ENCODE measurements at regions not wholly inside any gene's neighbourhood (a gene's known extent, or its start where the extent isn't known, plus 50 kb on each side); places are given as distances from the start of the nearest gene placed in this dataset.
A peak's percentile ranks its signal among the peaks of the same experiment; 100 is the strongest.

GRCh38 chr7:12766416-12766815 lies 79.0 kb downstream of the ARL4A start:
- TF ChIP-seq USF1 (IDR thresholded peaks at IDR 0.05) (no peak), RAD21 (IDR thresholded peaks at IDR 0.05; ENCODE audit: low read depth) (no peak), EGR1 (IDR thresholded peaks at IDR 0.05) (no peak), YY1 (IDR thresholded peaks at IDR 0.05; ENCODE audit: low read depth) (no peak), ZBTB7A (IDR thresholded peaks at IDR 0.05; ENCODE audit: low read depth) (no peak), CEBPB (IDR thresholded peaks at IDR 0.05) (no peak), NFIC (IDR thresholded peaks at IDR 0.05) (no peak), TCF12 (IDR thresholded peaks at IDR 0.05; ENCODE audit: low read depth) (no peak), FOXM1 (IDR thresholded peaks at IDR 0.05; ENCODE audit: borderline replicate concordance, low read depth) (no peak), TEAD4 (IDR thresholded peaks at IDR 0.05) (no peak), TAF1 (IDR thresholded peaks at IDR 0.05; ENCODE audit: low read depth) (no peak)

GRCh38 chr7:12768948-12769347 lies 81.5 kb downstream of the ARL4A start:
- TF ChIP-seq TEAD4 (IDR thresholded peaks at IDR 0.05) (no peak), ZBTB7A (IDR thresholded peaks at IDR 0.05; ENCODE audit: low read depth) (no peak), NFIC (IDR thresholded peaks at IDR 0.05) (no peak), YY1 (IDR thresholded peaks at IDR 0.05; ENCODE audit: low read depth) (no peak), FOXM1 (IDR thresholded peaks at IDR 0.05; ENCODE audit: borderline replicate concordance, low read depth) (no peak), TCF12 (IDR thresholded peaks at IDR 0.05; ENCODE audit: low read depth) (no peak), USF1 (IDR thresholded peaks at IDR 0.05) (no peak), EP300 (IDR thresholded peaks at IDR 0.05; ENCODE audit: borderline replicate concordance) (no peak), CEBPB (IDR thresholded peaks at IDR 0.05) (no peak), EGR1 (IDR thresholded peaks at IDR 0.05) (no peak), RAD21 (IDR thresholded peaks at IDR 0.05; ENCODE audit: low read depth) (no peak), CREB1 (IDR thresholded peaks at IDR 0.05; ENCODE audit: low read depth) (no peak), TAF1 (IDR thresholded peaks at IDR 0.05; ENCODE audit: low read depth) (no peak), REST (IDR thresholded peaks at IDR 0.05; ENCODE audit: low read depth) (no peak)
- TF ChIP-seq, protein P1, sequence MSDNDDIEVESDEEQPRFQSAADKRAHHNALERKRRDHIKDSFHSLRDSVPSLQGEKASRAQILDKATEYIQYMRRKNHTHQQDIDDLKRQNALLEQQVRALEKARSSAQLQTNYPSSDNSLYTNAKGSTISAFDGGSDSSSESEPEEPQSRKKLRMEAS (IDR thresholded peaks at IDR 0.05) = no peak

DNA sequence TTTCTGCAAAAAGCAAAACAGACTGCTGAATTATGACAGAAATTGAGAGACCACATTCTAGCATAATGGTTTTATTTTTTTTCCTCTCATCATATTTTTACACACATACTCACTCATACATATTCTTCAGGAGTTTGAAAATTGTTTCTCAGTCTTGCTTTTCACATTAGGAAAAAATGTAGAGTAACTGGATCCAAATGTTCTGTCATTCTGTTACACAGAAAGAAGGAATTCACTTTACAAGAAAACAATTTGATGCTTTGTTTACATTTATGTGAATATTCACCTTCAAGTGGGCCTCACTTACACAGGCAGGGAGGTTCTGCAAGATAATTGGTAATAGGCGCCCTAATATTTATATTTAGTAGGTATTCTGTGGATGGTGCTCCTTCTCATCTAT lies 82.0 kb downstream of the ARL4A start:
- TF ChIP-seq NFIC (IDR thresholded peaks at IDR 0.05) = no peak
- TF ChIP-seq REST (IDR thresholded peaks at IDR 0.05; ENCODE audit: low read depth) = no peak
- no peak for TF ChIP-seq ZBTB7A (IDR thresholded peaks at IDR 0.05; ENCODE audit: low read depth)
- no peak for TF ChIP-seq EGR1 (IDR thresholded peaks at IDR 0.05)
- no peak for TF ChIP-seq YY1 (IDR thresholded peaks at IDR 0.05; ENCODE audit: low read depth)
- no peak for TF ChIP-seq EP300 (IDR thresholded peaks at IDR 0.05; ENCODE audit: borderline replicate concordance)
- TF ChIP-seq CEBPB (IDR thresholded peaks at IDR 0.05) = no peak
- no peak for TF ChIP-seq CREB1 (IDR thresholded peaks at IDR 0.05; ENCODE audit: low read depth)
- no peak for TF ChIP-seq TEAD4 (IDR thresholded peaks at IDR 0.05)
- TF ChIP-seq, protein P1 (IDR thresholded peaks at IDR 0.05) = no peak
- no peak for TF ChIP-seq RAD21 (IDR thresholded peaks at IDR 0.05; ENCODE audit: low read depth)
- no peak for TF ChIP-seq TAF1 (IDR thresholded peaks at IDR 0.05; ENCODE audit: low read depth)
- TF ChIP-seq USF1 (IDR thresholded peaks at IDR 0.05) = no peak
- no peak for TF ChIP-seq TCF12 (IDR thresholded peaks at IDR 0.05; ENCODE audit: low read depth)
- TF ChIP-seq FOXM1 (IDR thresholded peaks at IDR 0.05; ENCODE audit: borderline replicate concordance, low read depth) = no peak

- TF ChIP-seq TEAD4 (IDR thresholded peaks at IDR 0.05) (peak; percentile 60), EP300 (IDR thresholded peaks at IDR 0.05; ENCODE audit: borderline replicate concordance) (no peak), NFIC (IDR thresholded peaks at IDR 0.05) (peak; percentile 71)
Measured at GRCh38 chr7:12770227-12770975, 83.0 kb downstream of the ARL4A start.

DNA sequence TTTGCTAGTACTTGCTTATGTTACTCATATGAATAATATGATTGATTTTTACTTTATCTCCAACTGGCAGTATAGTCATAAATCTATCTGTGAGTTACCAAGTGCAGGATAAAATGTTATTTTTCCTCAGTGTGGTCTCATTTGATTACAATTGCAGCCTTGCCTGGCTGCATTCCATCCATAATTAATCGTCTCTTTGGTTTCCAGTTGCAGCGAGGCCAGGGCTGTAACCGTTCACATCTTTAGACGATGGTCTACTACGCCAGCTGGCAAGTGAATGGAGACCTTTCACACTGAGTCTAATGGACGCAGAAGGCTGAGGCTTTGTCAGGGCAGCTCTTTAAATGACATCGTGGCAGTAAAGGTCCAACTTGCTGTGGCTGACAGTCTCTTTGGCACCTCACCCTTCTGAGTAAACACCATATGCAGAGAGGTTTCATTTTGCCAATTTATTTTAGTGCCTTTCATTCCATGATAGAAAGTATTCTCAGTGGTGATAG lies 84.0 kb downstream of the ARL4A start:
- TF ChIP-seq CREB1 (IDR thresholded peaks at IDR 0.05; ENCODE audit: low read depth) (no peak), REST (IDR thresholded peaks at IDR 0.05; ENCODE audit: low read depth) (no peak; the same call in 1 of the 2 replicates), NFIC (IDR thresholded peaks at IDR 0.05) (peak; percentile 80), EP300 (IDR thresholded peaks at IDR 0.05; ENCODE audit: borderline replicate concordance) (peak; percentile 80; the same call in 1 of the 2 replicates), USF1 (IDR thresholded peaks at IDR 0.05) (no peak), TCF12 (IDR thresholded peaks at IDR 0.05; ENCODE audit: low read depth) (peak; percentile 80; the same call in 1 of the 2 replicates), TAF1 (IDR thresholded peaks at IDR 0.05; ENCODE audit: low read depth) (no peak), RAD21 (IDR thresholded peaks at IDR 0.05; ENCODE audit: low read depth) (peak; percentile 4; the same call in 1 of the 2 replicates), CEBPB (IDR thresholded peaks at IDR 0.05) (peak; percentile 3; the same call in 1 of the 2 replicates), TEAD4 (IDR thresholded peaks at IDR 0.05) (peak; percentile 82), FOXM1 (IDR thresholded peaks at IDR 0.05; ENCODE audit: borderline replicate concordance, low read depth) (peak; percentile 49; the same call in 1 of the 2 replicates)
